Left lung (tissue), 4 donors: ENCODE measurements at regions not wholly inside any gene's neighbourhood (a gene's known extent, or its start where the extent isn't known, plus 50 kb on each side); places are given as distances from the start of the nearest gene placed in this dataset.

Experiments
- ATAC-seq: fragments of 200-7000 bp; cut with Tn5 transposase; one replicate; pipeline ENCODE4 v1.9.1; 2020; ENCODE audit warnings: moderate library complexity
- DNase-seq, 4 donors: peaks; one replicate each; pipeline ENCODE4 v3.0.0-alpha.2; 2013 to 2020
- H3K27ac ChIP-seq, 2 donors: fragments of 200-600 bp; sonication (generic) in 1 of 2; one replicate each; pipeline versions ENCODE4 v1.5.0 to v1.8.0; 2020 to 2021
- H3K27me3 ChIP-seq, 2 donors: fragments of 200-600 bp; sonication (generic) in 1 of 2; one replicate each; pipeline versions ENCODE4 v1.5.0 to v1.8.0; 2020 to 2021
- H3K36me3 ChIP-seq, 2 donors: fragments of 200-600 bp; sonication (generic) in 1 of 2; one replicate each; pipeline versions ENCODE4 v1.5.0 to v1.8.0; 2020 to 2021
- H3K4me1 ChIP-seq, 2 donors: fragments of 200-600 bp; one replicate each; pipeline ENCODE4 v1.8.0; 2021
- H3K4me3 ChIP-seq, 2 donors: fragments of 200-600 bp; sonication (generic) in 1 of 2; one replicate each; pipeline versions ENCODE4 v1.5.0 to v1.8.0; 2020 to 2021; ENCODE audit warnings: mild to moderate bottlenecking in 1 of 2
- H3K9me3 ChIP-seq, 2 donors: fragments of 200-600 bp; sonication (generic) in 1 of 2; one replicate each; pipeline versions ENCODE4 v1.5.0 to v1.8.0; 2020 to 2021
- CTCF ChIP-seq, 2 donors: fragments of 200-600 bp; sonication (generic) in 1 of 2; IDR thresholded peaks; one replicate each; pipeline versions ENCODE4 v1.5.0 to v1.8.0; 2021; ENCODE audit warnings: antibody characterized with exemption in 2 of 2
- intact Hi-C, 2 donors: fragments of 100-400 bp; cut with DNase I; formaldehyde crosslinking; loops; one replicate each; pipeline versions ENCODE4 v1.11.2 to v1.14.2; 2022
- donor health status: DM: no; HTN: yes; CAD: no.
- donor health status: DM: no; HTN: no; CAD: no.

- ATAC-seq (no peak), DNase-seq (no peak)
- no peaks in the 10 kb centered on the region for H3K9me3 ChIP-seq
- H3K4me1 ChIP-seq, result no peaks in the 10 kb centered on the region
- no peaks in the 10 kb centered on the region for H3K27me3 ChIP-seq
- no peak overlapping the region for H3K27ac ChIP-seq
- intact Hi-C loops, result no loop called here
- no peaks in the 10 kb centered on the region for H3K36me3 ChIP-seq
- H3K4me3 ChIP-seq, result no peak overlapping the region
- TF ChIP-seq CTCF (IDR thresholded peaks at IDR 0.05), result no peak
Measured at GRCh38 chr2:150732064-150732463, 244.6 kb upstream of the RND3 start.

- H3K9me3 ChIP-seq, result peaks cover 0 to 8% of the 10 kb centered on the region in 2 donors
- ATAC-seq, result no peak
- no peak overlapping the region for H3K27ac ChIP-seq
- H3K4me1 ChIP-seq, result no peaks in the 10 kb centered on the region
- TF ChIP-seq CTCF (IDR thresholded peaks at IDR 0.05), result no peak
- H3K27me3 ChIP-seq, result no peaks in the 10 kb centered on the region
- no peaks in the 10 kb centered on the region for H3K36me3 ChIP-seq
- H3K4me3 ChIP-seq, result no peak overlapping the region
- intact Hi-C loops, result no loop called here
- no peak for DNase-seq
Measured at GRCh38 chr2:150729495-150729955, 242.1 kb upstream of the RND3 start.

- no peaks in the 10 kb centered on the region for H3K36me3 ChIP-seq
- H3K27me3 ChIP-seq, result no peaks in the 10 kb centered on the region
- DNase-seq (no peak), ATAC-seq (no peak)
- H3K4me1 ChIP-seq, result no peaks in the 10 kb centered on the region
- no peak for TF ChIP-seq CTCF (IDR thresholded peaks at IDR 0.05)
- H3K4me3 ChIP-seq, result no peak overlapping the region
- H3K27ac ChIP-seq, result no peak overlapping the region
- no peaks in the 10 kb centered on the region for H3K9me3 ChIP-seq
- intact Hi-C loops, result no loop called here
Measured at GRCh38 chr2:150718280-150718679, 230.8 kb upstream of the RND3 start.

GRCh38 chr2:150716186-150716585, 228.7 kb upstream of the RND3 start:
- Histone ChIP-seq H3K9me3 (no peaks in the 10 kb centered on the region), H3K4me1 (no peaks in the 10 kb centered on the region), H3K27ac (no peak overlapping the region), H3K36me3 (no peaks in the 10 kb centered on the region), H3K4me3 (no peak overlapping the region), H3K27me3 (no peaks in the 10 kb centered on the region)
- no peak for DNase-seq
- TF ChIP-seq CTCF (IDR thresholded peaks at IDR 0.05), result no peak
- ATAC-seq, result no peak
- intact Hi-C loops, result no loop called here

- ATAC-seq (no peak), DNase-seq (no peak)
- TF ChIP-seq CTCF (IDR thresholded peaks at IDR 0.05), result no peak
- Histone ChIP-seq H3K4me1 (no peaks in the 10 kb centered on the region), H3K27me3 (no peaks in the 10 kb centered on the region), H3K4me3 (no peak overlapping the region), H3K9me3 (no peaks in the 10 kb centered on the region), H3K36me3 (no peaks in the 10 kb centered on the region), H3K27ac (no peak overlapping the region)
- intact Hi-C loops, result no loop called here
Measured at GRCh38 chr2:150715501-150715900, 228.0 kb upstream of the RND3 start.
